K562 (cell line): ENCODE measurements at regions not wholly inside any gene's neighbourhood (a gene's known extent, or its start where the extent isn't known, plus 50 kb on each side); places are given as distances from the start of the nearest gene placed in this dataset.

Experiments
- ATF4 ChIP-seq: fragments of 450-650 bp; formaldehyde crosslinking; IDR thresholded peaks from 2 replicates; pipeline ENCODE4 v1.4.0; 2022; ENCODE audit warnings: mild to moderate bottlenecking, moderate library complexity
- ATF7 ChIP-seq: fragments of 450-650 bp; IDR thresholded peaks from 2 replicates; pipeline ENCODE4 v1.7.1; 2014; ENCODE audit warnings: mild to moderate bottlenecking, moderate library complexity
- ELF4 ChIP-seq: fragments of 450-650 bp; formaldehyde crosslinking; IDR thresholded peaks from 2 replicates; pipeline ENCODE4 v1.4.0; 2022; ENCODE audit warnings: missing genetic modification characterization
- ESRRB ChIP-seq: fragments of 250-450 bp; sonication (Bioruptor Pico); IDR thresholded peaks from 2 replicates; pipeline ENCODE4 v1.5.0; 2020; ENCODE audit warnings: mild to moderate bottlenecking, moderate library complexity, borderline replicate concordance
- FOS ChIP-seq: IDR thresholded peaks from 3 replicates; pipeline ENCODE4 v1.6.1; 2011; ENCODE audit not compliant: insufficient read length; ENCODE audit errors: extremely low read depth
- IFI16 ChIP-seq: fragments of 250-450 bp; sonication (Bioruptor Pico); IDR thresholded peaks from 2 replicates; pipeline ENCODE4 v2.1.2; 2022; ENCODE audit warnings: mild to moderate bottlenecking, inconsistent platforms
- MED1 ChIP-seq: sonication (generic); formaldehyde crosslinking; IDR thresholded peaks from 2 replicates; pipeline ENCODE4 v1.8.1; 2023; ENCODE audit warnings: missing genetic modification reagents, borderline replicate concordance
- MIER1 ChIP-seq: fragments of 450-650 bp; IDR thresholded peaks from 2 replicates; pipeline ENCODE4 v1.6.1; 2016; ENCODE audit warnings: antibody characterized with exemption, mild to moderate bottlenecking, low read depth
- MTA3 ChIP-seq: fragments of 450-650 bp; formaldehyde crosslinking; IDR thresholded peaks from 2 replicates; pipeline ENCODE4 v1.6.1; 2017; ENCODE audit warnings: mild to moderate bottlenecking, borderline replicate concordance
- NBN ChIP-seq: fragments of 450-650 bp; IDR thresholded peaks from 2 replicates; pipeline ENCODE4 v1.6.1; 2016; ENCODE audit warnings: low read depth, mild to moderate bottlenecking
- POLR2H ChIP-seq: IDR thresholded peaks from 2 replicates; pipeline ENCODE4 v1.6.1; 2016; ENCODE audit warnings: missing genetic modification characterization, low read depth, mild to moderate bottlenecking, control low read depth, missing compliant biosample characterization, moderate library complexity
- PRMT5 ChIP-seq: sonication (generic); formaldehyde crosslinking; IDR thresholded peaks from 2 replicates; pipeline ENCODE4 v1.5.0; 2020; ENCODE audit warnings: missing genetic modification reagents
- RBBP5 ChIP-seq: fragments of 200-600 bp; sonication (generic); IDR thresholded peaks from 2 replicates; pipeline ENCODE4 v1.6.1; 2012; ENCODE audit warnings: borderline replicate concordance, mild to moderate bottlenecking, low read length, control low read depth, inconsistent platforms; ENCODE audit not compliant: insufficient read depth, poor library complexity, severe bottlenecking
- RREB1 ChIP-seq: fragments of 250-450 bp; sonication (Bioruptor Pico); IDR thresholded peaks from 2 replicates; pipeline ENCODE4 v1.4.0; 2020
- SMARCA4 ChIP-seq: fragments of 450-650 bp; IDR thresholded peaks from 2 replicates; pipeline ENCODE4 v1.6.1; 2016
- SMARCE1 ChIP-seq: fragments of 450-650 bp; IDR thresholded peaks from 2 replicates; pipeline ENCODE4 v1.7.1; 2016; ENCODE audit warnings: mild to moderate bottlenecking
- ZNF134 ChIP-seq: fragments of 250-450 bp; sonication (Bioruptor Pico); conservative IDR thresholded peaks from 2 replicates; pipeline ENCODE4 v1.4.0; 2020
- ZNF274 ChIP-seq: IDR thresholded peaks from 2 replicates; pipeline ENCODE4 v1.6.1; 2011; ENCODE audit warnings: low read depth, mild to moderate bottlenecking, low read length, moderate library complexity, borderline replicate concordance
- ZNF583 ChIP-seq: fragments of 250-450 bp; sonication (Bioruptor Pico); IDR thresholded peaks from 2 replicates; pipeline ENCODE4 v1.4.0; 2020
- TF ChIP-seq, protein P1 (sequence below): fragments of 450-650 bp; IDR thresholded peaks from 2 replicates; pipeline ENCODE4 v1.6.1; 2016; ENCODE audit warnings: low read depth, mild to moderate bottlenecking, moderate library complexity
- TF ChIP-seq, protein P2 (sequence below): sonication (generic); formaldehyde crosslinking; IDR thresholded peaks from 2 replicates; pipeline ENCODE4 v1.8.0; 2023; ENCODE audit warnings: mild to moderate bottlenecking, missing genetic modification reagents

GRCh38 chr4:126850286-126850685 lies 782.5 kb upstream of the INTU start (continued):
- TF ChIP-seq RREB1 = no peak
- TF ChIP-seq PRMT5 = no peak
- no peak for TF ChIP-seq MED1 (CRISPR knock-in tag)
- peak; percentile 90 for TF ChIP-seq NBN
- no peak for TF ChIP-seq ATF4
- no peak for TF ChIP-seq ZNF583 (CRISPR knock-in tag)
- TF ChIP-seq ZNF274 = no peak
- no peak for TF ChIP-seq RBBP5
- no peak for TF ChIP-seq ESRRB (CRISPR knock-in tag)
- TF ChIP-seq, protein P1, sequence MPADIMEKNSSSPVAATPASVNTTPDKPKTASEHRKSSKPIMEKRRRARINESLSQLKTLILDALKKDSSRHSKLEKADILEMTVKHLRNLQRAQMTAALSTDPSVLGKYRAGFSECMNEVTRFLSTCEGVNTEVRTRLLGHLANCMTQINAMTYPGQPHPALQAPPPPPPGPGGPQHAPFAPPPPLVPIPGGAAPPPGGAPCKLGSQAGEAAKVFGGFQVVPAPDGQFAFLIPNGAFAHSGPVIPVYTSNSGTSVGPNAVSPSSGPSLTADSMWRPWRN = peak; percentile 73
- no peak for TF ChIP-seq MIER1
- TF ChIP-seq SMARCE1 = peak; percentile 99
- peak; percentile 81 for TF ChIP-seq MTA3
- TF ChIP-seq ATF7 = peak; percentile 82
- TF ChIP-seq ZNF134 (CRISPR knock-in tag) = no peak
- TF ChIP-seq SMARCA4 = peak; percentile 99
- TF ChIP-seq, protein P2, sequence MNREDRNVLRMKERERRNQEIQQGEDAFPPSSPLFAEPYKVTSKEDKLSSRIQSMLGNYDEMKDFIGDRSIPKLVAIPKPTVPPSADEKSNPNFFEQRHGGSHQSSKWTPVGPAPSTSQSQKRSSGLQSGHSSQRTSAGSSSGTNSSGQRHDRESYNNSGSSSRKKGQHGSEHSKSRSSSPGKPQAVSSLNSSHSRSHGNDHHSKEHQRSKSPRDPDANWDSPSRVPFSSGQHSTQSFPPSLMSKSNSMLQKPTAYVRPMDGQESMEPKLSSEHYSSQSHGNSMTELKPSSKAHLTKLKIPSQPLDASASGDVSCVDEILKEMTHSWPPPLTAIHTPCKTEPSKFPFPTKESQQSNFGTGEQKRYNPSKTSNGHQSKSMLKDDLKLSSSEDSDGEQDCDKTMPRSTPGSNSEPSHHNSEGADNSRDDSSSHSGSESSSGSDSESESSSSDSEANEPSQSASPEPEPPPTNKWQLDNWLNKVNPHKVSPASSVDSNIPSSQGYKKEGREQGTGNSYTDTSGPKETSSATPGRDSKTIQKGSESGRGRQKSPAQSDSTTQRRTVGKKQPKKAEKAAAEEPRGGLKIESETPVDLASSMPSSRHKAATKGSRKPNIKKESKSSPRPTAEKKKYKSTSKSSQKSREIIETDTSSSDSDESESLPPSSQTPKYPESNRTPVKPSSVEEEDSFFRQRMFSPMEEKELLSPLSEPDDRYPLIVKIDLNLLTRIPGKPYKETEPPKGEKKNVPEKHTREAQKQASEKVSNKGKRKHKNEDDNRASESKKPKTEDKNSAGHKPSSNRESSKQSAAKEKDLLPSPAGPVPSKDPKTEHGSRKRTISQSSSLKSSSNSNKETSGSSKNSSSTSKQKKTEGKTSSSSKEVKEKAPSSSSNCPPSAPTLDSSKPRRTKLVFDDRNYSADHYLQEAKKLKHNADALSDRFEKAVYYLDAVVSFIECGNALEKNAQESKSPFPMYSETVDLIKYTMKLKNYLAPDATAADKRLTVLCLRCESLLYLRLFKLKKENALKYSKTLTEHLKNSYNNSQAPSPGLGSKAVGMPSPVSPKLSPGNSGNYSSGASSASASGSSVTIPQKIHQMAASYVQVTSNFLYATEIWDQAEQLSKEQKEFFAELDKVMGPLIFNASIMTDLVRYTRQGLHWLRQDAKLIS (CRISPR knock-in tag) = no peak
- TF ChIP-seq IFI16 = no peak
- peak; percentile 85 for TF ChIP-seq FOS
- no peak for TF ChIP-seq ELF4 (CRISPR knock-in tag)
- no peak for TF ChIP-seq POLR2H (tag)
